ENCODE measurements at regions not wholly inside any gene's neighbourhood (a gene's known extent, or its start where the extent isn't known, plus 50 kb on each side); places are given as distances from the start of the nearest gene placed in this dataset.

DNA sequence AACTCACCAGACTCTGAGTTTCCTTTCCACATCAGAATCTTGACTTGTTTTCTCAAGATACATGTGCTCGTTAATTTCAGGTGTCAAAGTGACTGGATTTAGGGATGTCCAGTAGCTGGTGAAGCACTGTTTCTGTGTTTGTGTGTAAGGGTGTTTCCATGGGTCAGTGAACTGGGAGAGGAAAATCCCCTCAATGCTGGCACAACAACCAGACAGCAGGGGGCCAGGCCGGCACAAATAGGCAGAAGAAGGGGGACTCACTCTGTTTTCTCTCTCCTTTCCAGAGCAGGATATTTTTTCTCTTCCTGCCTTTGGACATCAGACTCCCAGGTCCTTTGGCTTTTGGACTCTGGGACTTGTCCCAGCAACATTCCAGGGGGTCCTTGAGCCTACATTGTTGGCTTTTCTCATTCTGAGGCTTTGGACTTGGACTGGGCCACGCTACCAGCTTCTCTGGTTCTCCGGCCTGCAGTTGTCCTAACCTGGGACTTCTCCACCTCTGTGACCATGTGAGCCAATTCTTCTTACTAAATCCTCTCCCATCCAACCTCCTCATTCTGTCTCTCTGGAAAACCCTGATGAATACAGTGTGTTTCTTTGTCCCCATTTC lies 144.0 kb downstream of the CAAP1 start:
- Histone ChIP-seq H3K36me3 (ENCODE audit: control insufficient read depth in 4 of 4, insufficient read depth in 4 of 4, low read length in 4 of 4) (no peaks in the 10 kb centered on the region), H3K9me3 (ENCODE audit: control insufficient read depth in 4 of 4, insufficient read depth in 3 of 4, low read length in 3 of 4) (no peaks in the 10 kb centered on the region), H3K27me3 (ENCODE audit: control insufficient read depth in 3 of 3, insufficient read depth in 3 of 3, low read length in 2 of 3) (no peaks in the 10 kb centered on the region), H3K27ac (ENCODE audit: low read depth in 1 of 2, low read length in 1 of 2) (no peak overlapping the region), H3K4me1 (ENCODE audit: control insufficient read depth in 5 of 5, insufficient read depth in 5 of 5, low read length in 5 of 5) (no peaks in the 10 kb centered on the region), H3K9ac (ENCODE audit: insufficient read depth in 1 of 2, low read length in 2 of 2) (no peak overlapping the region), H3K4me3 (no peak overlapping the region)
- TF ChIP-seq, protein P1, sequence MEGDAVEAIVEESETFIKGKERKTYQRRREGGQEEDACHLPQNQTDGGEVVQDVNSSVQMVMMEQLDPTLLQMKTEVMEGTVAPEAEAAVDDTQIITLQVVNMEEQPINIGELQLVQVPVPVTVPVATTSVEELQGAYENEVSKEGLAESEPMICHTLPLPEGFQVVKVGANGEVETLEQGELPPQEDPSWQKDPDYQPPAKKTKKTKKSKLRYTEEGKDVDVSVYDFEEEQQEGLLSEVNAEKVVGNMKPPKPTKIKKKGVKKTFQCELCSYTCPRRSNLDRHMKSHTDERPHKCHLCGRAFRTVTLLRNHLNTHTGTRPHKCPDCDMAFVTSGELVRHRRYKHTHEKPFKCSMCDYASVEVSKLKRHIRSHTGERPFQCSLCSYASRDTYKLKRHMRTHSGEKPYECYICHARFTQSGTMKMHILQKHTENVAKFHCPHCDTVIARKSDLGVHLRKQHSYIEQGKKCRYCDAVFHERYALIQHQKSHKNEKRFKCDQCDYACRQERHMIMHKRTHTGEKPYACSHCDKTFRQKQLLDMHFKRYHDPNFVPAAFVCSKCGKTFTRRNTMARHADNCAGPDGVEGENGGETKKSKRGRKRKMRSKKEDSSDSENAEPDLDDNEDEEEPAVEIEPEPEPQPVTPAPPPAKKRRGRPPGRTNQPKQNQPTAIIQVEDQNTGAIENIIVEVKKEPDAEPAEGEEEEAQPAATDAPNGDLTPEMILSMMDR (IDR thresholded peaks at IDR 0.05; ENCODE audit: control extremely low read depth, extremely low read depth) = no peak
- WGBS, 2 donors = 78 to 80% methylated on average over 4 of the region's 4 CpGs
- DNase-seq (no peak), ATAC-seq (ENCODE audit: insufficient read depth, low FRiP score) (no peak)

DNA sequence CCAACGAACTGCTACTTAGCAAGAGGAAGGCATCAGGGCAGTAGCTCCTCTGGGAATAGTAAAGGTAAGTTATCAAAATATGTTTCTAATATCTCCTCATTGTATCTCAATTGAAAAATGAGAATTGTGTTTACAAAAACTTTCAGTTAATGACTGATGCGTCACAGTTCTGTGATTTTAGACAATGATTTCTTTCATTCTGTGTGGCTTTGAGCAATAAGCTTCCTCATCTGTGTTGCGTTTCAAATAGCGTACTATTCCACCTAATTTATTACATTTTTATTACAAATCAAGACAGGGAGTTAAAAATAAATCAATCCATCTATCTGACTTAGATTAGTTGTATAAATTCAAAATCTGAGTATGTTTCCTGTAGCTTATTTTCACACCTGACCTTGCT lies 145.0 kb downstream of the CAAP1 start:
- Histone ChIP-seq H3K4me3 (no peak overlapping the region), H3K4me1 (ENCODE audit: control insufficient read depth in 5 of 5, insufficient read depth in 5 of 5, low read length in 5 of 5) (no peaks in the 10 kb centered on the region), H3K36me3 (ENCODE audit: control insufficient read depth in 4 of 4, insufficient read depth in 4 of 4, low read length in 4 of 4) (no peaks in the 10 kb centered on the region), H3K9ac (ENCODE audit: insufficient read depth in 1 of 2, low read length in 2 of 2) (no peak overlapping the region), H3K9me3 (ENCODE audit: control insufficient read depth in 4 of 4, insufficient read depth in 3 of 4, low read length in 3 of 4) (no peaks in the 10 kb centered on the region), H3K27ac (ENCODE audit: low read depth in 1 of 2, low read length in 1 of 2) (no peak overlapping the region), H3K27me3 (ENCODE audit: control insufficient read depth in 3 of 3, insufficient read depth in 3 of 3, low read length in 2 of 3) (no peaks in the 10 kb centered on the region)
- ATAC-seq (ENCODE audit: insufficient read depth, low FRiP score) = no peak
- DNase-seq = no peak
- TF ChIP-seq, protein P1 (IDR thresholded peaks at IDR 0.05; ENCODE audit: control extremely low read depth, extremely low read depth) = no peak
- 91 to 93% methylated on average over 4 of the region's 4 CpGs for WGBS, 2 donors

GRCh38 chr9:26746357-26747072 lies 146.1 kb downstream of the CAAP1 start:
- H3K9me3 ChIP-seq (ENCODE audit: control insufficient read depth in 4 of 4, insufficient read depth in 3 of 4, low read length in 3 of 4) = no peaks in the 10 kb centered on the region
- 78 to 87% methylated on average over 4 of the region's 4 CpGs for WGBS, 2 donors
- TF ChIP-seq, protein P1 (IDR thresholded peaks at IDR 0.05; ENCODE audit: control extremely low read depth, extremely low read depth) = no peak
- H3K4me3 ChIP-seq = no peak overlapping the region
- H3K9ac ChIP-seq (ENCODE audit: insufficient read depth in 1 of 2, low read length in 2 of 2) = no peak overlapping the region
- H3K27ac ChIP-seq (ENCODE audit: low read depth in 1 of 2, low read length in 1 of 2) = no peak overlapping the region
- no peaks in the 10 kb centered on the region for H3K27me3 ChIP-seq (ENCODE audit: control insufficient read depth in 3 of 3, insufficient read depth in 3 of 3, low read length in 2 of 3)
- ATAC-seq (ENCODE audit: insufficient read depth, low FRiP score) (no peak), DNase-seq (no peak)
- H3K36me3 ChIP-seq (ENCODE audit: control insufficient read depth in 4 of 4, insufficient read depth in 4 of 4, low read length in 4 of 4) = no peaks in the 10 kb centered on the region
- no peaks in the 10 kb centered on the region for H3K4me1 ChIP-seq (ENCODE audit: control insufficient read depth in 5 of 5, insufficient read depth in 5 of 5, low read length in 5 of 5)

Measured in lung (tissue), 11 donors.